IMR-90 (cell line): ENCODE measurements at regions not wholly inside any gene's neighbourhood (a gene's known extent, or its start where the extent isn't known, plus 50 kb on each side); places are given as distances from the start of the nearest gene placed in this dataset.

Experiments used
- ATAC-seq: fragments of 200-7000 bp; cut with Tn5 transposase; 2 replicates; pipeline ENCODE4 v1.9.1; 2020; ENCODE audit warnings: low read depth, mild to moderate bottlenecking, moderate library complexity
- BruUV-seq: library from RNA; stranded (reverse); fragments of 400-500 nt; replicated peaks from 2 replicates; lab custom pipeline; 2021; lab: Mats Ljungman, UMichigan
- CTCF ChIA-PET: fragments of 300-600 bp; formaldehyde crosslinking; extraction: SDS; loops from one replicate; lab custom pipeline; 2021; ENCODE audit warnings: antibody characterized with exemption; lab: Yijun Ruan, JAX
- POLR2A ChIA-PET: fragments of 300-600 bp; sonication (Branson Sonifier 250); formaldehyde crosslinking; loops from one replicate; lab custom pipeline; 2022; ENCODE audit warnings: antibody characterized with exemption; ENCODE audit not compliant: unreplicated experiment; lab: Charles Lee
- DNase-seq: peaks from one replicate; pipeline ENCODE4 v3.0.0; 2013
- H2AFZ ChIP-seq: replicated peaks from 2 replicates; pipeline ENCODE3; 2013; ENCODE audit warnings: low read length, mild to moderate bottlenecking; ENCODE audit not compliant: poor library complexity
- H2AK5ac ChIP-seq: 2 replicates; pipeline ENCODE4 v1.6.1; 2013; ENCODE audit warnings: low read depth, low read length, inconsistent platforms
- H2AK9ac ChIP-seq: replicated peaks from 2 replicates; pipeline ENCODE3; 2013; ENCODE audit warnings: mild to moderate bottlenecking, low read depth, low read length, moderate library complexity; ENCODE audit not compliant: poor library complexity
- H2BK120ac ChIP-seq: 2 replicates; pipeline ENCODE4 v1.6.1; 2013; ENCODE audit warnings: low read depth, low read length, inconsistent platforms
- H2BK15ac ChIP-seq: 3 replicates; pipeline ENCODE4 v1.6.1; 2013; ENCODE audit warnings: low read depth, low read length, inconsistent platforms
- H2BK20ac ChIP-seq: 2 replicates; pipeline ENCODE4 v1.6.1; 2013; ENCODE audit warnings: low read depth, mild to moderate bottlenecking, inconsistent platforms, low read length, moderate library complexity
- H2BK5ac ChIP-seq: 2 replicates; pipeline ENCODE4 v1.6.1; 2013; ENCODE audit warnings: mild to moderate bottlenecking, low read depth, low read length, inconsistent platforms; ENCODE audit not compliant: poor library complexity, severe bottlenecking
- H3K14ac ChIP-seq: replicated peaks from 2 replicates; pipeline ENCODE4 v1.6.1; 2013; ENCODE audit warnings: low read depth, low read length, inconsistent platforms
- H3K18ac ChIP-seq: 2 replicates; pipeline ENCODE4 v1.6.1; 2013; ENCODE audit warnings: low read depth, low read length, control low read depth
- H3K23ac ChIP-seq: 2 replicates; pipeline ENCODE4 v1.6.1; 2013; ENCODE audit warnings: low read depth, low read length, inconsistent platforms
- H3K27ac ChIP-seq: 2 replicates; pipeline ENCODE4 v1.5.1; 2013; ENCODE audit warnings: mild to moderate bottlenecking, control low read depth, low read length; ENCODE audit not compliant: insufficient read depth
- H3K27me3 ChIP-seq: 2 replicates; pipeline ENCODE4 v1.6.1; 2013; ENCODE audit warnings: low read length; ENCODE audit not compliant: control insufficient read depth, insufficient read depth
- H3K36me3 ChIP-seq: 2 replicates; pipeline ENCODE4 v1.6.1; 2013; ENCODE audit warnings: low read length, mixed read lengths; ENCODE audit not compliant: control insufficient read depth, insufficient read depth
- H3K4ac ChIP-seq: 2 replicates; pipeline ENCODE4 v1.6.1; 2013; ENCODE audit warnings: low read depth, low read length, inconsistent platforms
- H3K4me1 ChIP-seq: 2 replicates; pipeline ENCODE4 v1.6.1; 2013; ENCODE audit warnings: low read length, mixed read lengths; ENCODE audit not compliant: control insufficient read depth, insufficient read depth
- H3K4me2 ChIP-seq: 2 replicates; pipeline ENCODE4 v1.6.1; 2013; ENCODE audit warnings: low read depth, mild to moderate bottlenecking, control low read depth, low read length, moderate library complexity
- H3K4me3 ChIP-seq: 2 replicates; pipeline ENCODE4 v1.5.1; 2013; ENCODE audit warnings: low read depth, mild to moderate bottlenecking, control low read depth, low read length, moderate library complexity; ENCODE audit not compliant: insufficient read depth
- H3K56ac ChIP-seq: 2 replicates; pipeline ENCODE4 v1.6.1; 2013; ENCODE audit warnings: low read length, inconsistent platforms; ENCODE audit not compliant: insufficient read depth; ENCODE audit errors: extremely low read depth
- H3K79me1 ChIP-seq, 2 experiments: 2 replicates each; pipeline ENCODE4 v1.6.1; 2013; ENCODE audit warnings: low read length in 2 of 2, inconsistent platforms in 1 of 2, low read depth in 1 of 2
- H3K9ac ChIP-seq: 2 replicates; pipeline ENCODE4 v1.6.1; 2013; ENCODE audit warnings: low read depth, low read length, control low read depth
- H3K9me1 ChIP-seq: 2 replicates; pipeline ENCODE4 v1.6.1; 2013; ENCODE audit warnings: low read length, inconsistent platforms; ENCODE audit not compliant: insufficient read depth
- H3K9me3 ChIP-seq: 2 replicates; pipeline ENCODE4 v1.6.1; 2013; ENCODE audit warnings: low read length; ENCODE audit not compliant: control insufficient read depth, insufficient read depth
- H4K20me1 ChIP-seq: 2 replicates; pipeline ENCODE4 v1.6.1; 2013; ENCODE audit warnings: low read length, inconsistent platforms; ENCODE audit not compliant: insufficient read depth
- H4K5ac ChIP-seq: 2 replicates; pipeline ENCODE4 v1.6.1; 2013; ENCODE audit warnings: mild to moderate bottlenecking, low read depth, low read length, control low read depth
- H4K8ac ChIP-seq, 2 experiments: 2 replicates each; pipeline ENCODE4 v1.6.1; 2013; ENCODE audit warnings: low read depth in 2 of 2, low read length in 2 of 2, control low read depth in 1 of 2, inconsistent platforms in 1 of 2
- H4K91ac ChIP-seq: 2 replicates; pipeline ENCODE4 v1.6.1; 2013; ENCODE audit warnings: low read depth, low read length, inconsistent platforms; ENCODE audit not compliant: insufficient read depth
- BHLHE40 ChIP-seq: fragments of 150-350 bp; IDR thresholded peaks from 2 replicates; pipeline ENCODE4 v1.6.1; 2016; ENCODE audit warnings: mild to moderate bottlenecking, low read depth, low read length
- CEBPB ChIP-seq: IDR thresholded peaks from 2 replicates; pipeline ENCODE4 v1.6.1; 2012; ENCODE audit warnings: low read depth, low read length, improper control_type of control experiment
- CHD1 ChIP-seq: IDR thresholded peaks from 2 replicates; pipeline ENCODE4 v1.6.1; 2012; ENCODE audit warnings: low read depth, low read length, improper control_type of control experiment
- CTCF ChIP-seq: conservative IDR thresholded peaks from 2 replicates; pipeline ENCODE4 v1.5.1; 2012; ENCODE audit warnings: mild to moderate bottlenecking, low read depth, low read length, improper control_type of control experiment
- ELK1 ChIP-seq: fragments of 150-350 bp; IDR thresholded peaks from 2 replicates; pipeline ENCODE4 v1.6.1; 2016; ENCODE audit warnings: low read depth, mild to moderate bottlenecking, low read length, moderate library complexity, borderline replicate concordance
- MAFK ChIP-seq: IDR thresholded peaks from 2 replicates; pipeline ENCODE4 v1.6.1; 2012; ENCODE audit warnings: low read depth, low read length, improper control_type of control experiment
- MAZ ChIP-seq: IDR thresholded peaks from 2 replicates; pipeline ENCODE4 v1.6.1; 2012; ENCODE audit warnings: low read depth, mild to moderate bottlenecking, low read length, improper control_type of control experiment, moderate library complexity, borderline replicate concordance
- MXI1 ChIP-seq: IDR thresholded peaks from 2 replicates; pipeline ENCODE4 v1.6.1; 2012; ENCODE audit warnings: low read depth, mild to moderate bottlenecking, low read length, moderate library complexity, borderline replicate concordance
- NFE2L2 ChIP-seq: fragments of 150-350 bp; IDR thresholded peaks from 2 replicates; pipeline ENCODE4 v1.6.1; 2016; ENCODE audit warnings: low read depth, mild to moderate bottlenecking, low read length
- POLR2A ChIP-seq: IDR thresholded peaks from 2 replicates; pipeline ENCODE4 v1.6.1; 2012; ENCODE audit warnings: mild to moderate bottlenecking, low read depth, low read length
- RAD21 ChIP-seq: IDR thresholded peaks from 2 replicates; pipeline ENCODE4 v1.6.1; 2012; ENCODE audit warnings: low read length, improper control_type of control experiment
- RCOR1 ChIP-seq: IDR thresholded peaks from 2 replicates; pipeline ENCODE4 v1.6.1; 2012; ENCODE audit warnings: mild to moderate bottlenecking, low read length, improper control_type of control experiment; ENCODE audit not compliant: insufficient replicate concordance
- USF2 ChIP-seq: fragments of 150-350 bp; IDR thresholded peaks from 2 replicates; pipeline ENCODE4 v1.6.1; 2017; ENCODE audit warnings: mild to moderate bottlenecking, antibody characterized with exemption, low read length, low read depth
- WGBS, 2 experiments: methylation state at CpG; one replicate each; pipeline versions ENCODE4 v1.1.5 to v1.1.7; 2013; ENCODE audit warnings: missing lambda C conversion rate in 2 of 2; ENCODE audit not compliant: insufficient read length in 1 of 2; ENCODE audit errors: extremely low coverage in 2 of 2; 5-methylcytosine and 5-hydroxymethylcytosine counted together
- dilution Hi-C: fragments of 300-500 bp; cut with HindIII; formaldehyde crosslinking; loops from one replicate; pipeline ENCODE4 v1.14.3; 2018; ENCODE audit warnings: low sequenced_read_pairs; ENCODE audit not compliant: unreplicated experiment
- in situ Hi-C: fragments of 300-500 bp; cut with MboI; formaldehyde crosslinking; loops from 3 replicates; pipeline ENCODE4 v1.14.3; 2019; ENCODE audit warnings: low sequenced_read_pairs, inconsistent platforms, mixed read lengths
- intact Hi-C: fragments of 100-400 bp; cut with micrococcal nuclease; formaldehyde crosslinking; loops from 2 replicates; pipeline ENCODE4 v1.10.0; 2022

- Histone ChIP-seq H3K79me1 (no peaks in the 10 kb centered on the region), H3K9ac (no peak overlapping the region), H3K23ac (no peak overlapping the region), H2AK5ac (no peak overlapping the region), H2AK9ac (no peak overlapping the region), H2BK5ac (no peak overlapping the region), H3K4me3 (no peak overlapping the region), H3K27me3 (no peaks in the 10 kb centered on the region), H2BK20ac (no peak overlapping the region), H3K56ac (no peak overlapping the region), H4K91ac (no peak overlapping the region), H3K4me1 (no peaks in the 10 kb centered on the region), H3K9me3 (peaks cover 48% of the 10 kb centered on the region), H3K18ac (no peak overlapping the region), H3K27ac (no peak overlapping the region), H2BK15ac (no peak overlapping the region), H3K36me3 (no peaks in the 10 kb centered on the region), H2BK120ac (no peak overlapping the region), H3K4ac (no peak overlapping the region), H4K5ac (no peak overlapping the region), H3K4me2 (no peak overlapping the region), H3K14ac (no peak overlapping the region), H4K20me1 (no peaks in the 10 kb centered on the region), H4K8ac (no peak overlapping the region), H3K9me1 (no peaks in the 10 kb centered on the region), H2AFZ (no peak overlapping the region)
- intact Hi-C loops (no loop called here), in situ Hi-C loops (no loop called here), dilution Hi-C loops (no loop called here)
- TF ChIP-seq MAFK (no peak), RAD21 (no peak), POLR2A (no peak), MAZ (no peak), MXI1 (no peak), USF2 (no peak), CTCF (no peak), CHD1 (no peak), RCOR1 (no peak), BHLHE40 (no peak), NFE2L2 (no peak), ELK1 (no peak), CEBPB (no peak)
- 33% methylated on average over 2 of the region's 5 CpGs; no CpG with 5 or more reads in 1 of the 2 experiments for WGBS, 2 experiments
- ATAC-seq (no peak), DNase-seq (no peak)
- BruUV-seq: no TSS peak
- POLR2A ChIA-PET: no interaction called here
- CTCF ChIA-PET: no interaction called here
Measured at GRCh38 chr5:160935776-160936175, 83.8 kb upstream of the ATP10B start.
